HCT116 (cell line): ENCODE measurements at regions not wholly inside any gene's neighbourhood (a gene's known extent, or its start where the extent isn't known, plus 50 kb on each side); places are given as distances from the start of the nearest gene placed in this dataset.
"Not testable (repeated sequence)": the region's sequence is repeated elsewhere in the genome, so short reads cannot be mapped to it uniquely, and the experiment has no call there.

Source experiments
- CEBPB ChIP-seq: IDR thresholded peaks from 2 replicates; pipeline ENCODE4 v1.6.1; 2012; ENCODE audit warnings: low read depth
- CTCF ChIP-seq, 3 experiments: fragments of 200-600 bp in 1 of 3; sonication (generic) in 1 of 3; IDR thresholded peaks in 2 of 3; conservative IDR thresholded peaks in 1 of 3; 2 replicates each; pipeline ENCODE4 v1.5.1; 2012 to 2017; ENCODE audit warnings: low read depth in 2 of 3, low read length in 2 of 3, antibody characterized with exemption in 1 of 3, borderline replicate concordance in 1 of 3, control low read depth in 1 of 3, mild to moderate bottlenecking in 1 of 3, mixed read lengths in 1 of 3, mixed run types in 1 of 3, moderate library complexity in 1 of 3; ENCODE audit not compliant: insufficient read depth in 1 of 3
- ELF1 ChIP-seq: IDR thresholded peaks from 2 replicates; pipeline ENCODE4 v1.6.1; 2012; ENCODE audit warnings: low read depth, borderline replicate concordance
- EZH2 ChIP-seq: fragments of 200-600 bp; sonication (generic); IDR thresholded peaks from 2 replicates; pipeline ENCODE4 v1.6.1; 2017; ENCODE audit warnings: antibody characterized with exemption, mixed run types
- FOSL1 ChIP-seq: IDR thresholded peaks from 2 replicates; pipeline ENCODE4 v1.6.1; 2012; ENCODE audit warnings: low read depth
- JUND ChIP-seq: IDR thresholded peaks from 2 replicates; pipeline ENCODE4 v1.6.1; 2012
- MAX ChIP-seq: IDR thresholded peaks from 2 replicates; pipeline ENCODE4 v1.6.1; 2012
- POLR2A ChIP-seq: IDR thresholded peaks from 2 replicates; pipeline ENCODE4 v1.7.0; 2011; ENCODE audit warnings: borderline replicate concordance; ENCODE audit not compliant: insufficient read depth, insufficient read length; ENCODE audit errors: extremely low read depth
- POLR2AphosphoS5 ChIP-seq: IDR thresholded peaks from 2 replicates; pipeline ENCODE4 v1.6.1; 2011; ENCODE audit warnings: mild to moderate bottlenecking, low read depth, low read length, moderate library complexity
- RAD21 ChIP-seq: IDR thresholded peaks from 2 replicates; pipeline ENCODE4 v1.6.1; 2012; ENCODE audit warnings: low read depth, mild to moderate bottlenecking
- SP1 ChIP-seq: IDR thresholded peaks from 2 replicates; pipeline ENCODE4 v1.6.1; 2012; ENCODE audit warnings: low read depth
- YY1 ChIP-seq: IDR thresholded peaks from 2 replicates; pipeline ENCODE4 v1.6.1; 2011; ENCODE audit warnings: low read length, low read depth, moderate library complexity, mild to moderate bottlenecking; ENCODE audit not compliant: insufficient replicate concordance; ENCODE audit errors: extremely low read depth
- ZNF274 ChIP-seq: fragments of 200-500 bp; sonication (Bioruptor generic); IDR thresholded peaks from 2 replicates; pipeline ENCODE4 v1.6.1; 2014; ENCODE audit warnings: mild to moderate bottlenecking, low read depth, low read length, inconsistent platforms
- TF ChIP-seq, protein P1 (sequence below): IDR thresholded peaks from 2 replicates; pipeline ENCODE4 v1.6.1; 2012; ENCODE audit warnings: low read depth

GRCh38 chr13:81340118-81341069 is 999.5 kb upstream of the SPRY2 start:
- TF ChIP-seq POLR2A; POLR2AphosphoS5; CTCF (IDR thresholded peaks at IDR 0.05 in 2 of 3, conservative IDR thresholded peaks at IDR 0.05 in 1 of 3; ENCODE audit: borderline replicate concordance in 1 of 3, insufficient read depth in 1 of 3, low read depth in 2 of 3, low read length in 2 of 3); ELF1; RAD21; ZNF274; MAX; EZH2; JUND; FOSL1; SP1; CEBPB; YY1: not testable (repeated sequence)
- TF ChIP-seq, protein P1, sequence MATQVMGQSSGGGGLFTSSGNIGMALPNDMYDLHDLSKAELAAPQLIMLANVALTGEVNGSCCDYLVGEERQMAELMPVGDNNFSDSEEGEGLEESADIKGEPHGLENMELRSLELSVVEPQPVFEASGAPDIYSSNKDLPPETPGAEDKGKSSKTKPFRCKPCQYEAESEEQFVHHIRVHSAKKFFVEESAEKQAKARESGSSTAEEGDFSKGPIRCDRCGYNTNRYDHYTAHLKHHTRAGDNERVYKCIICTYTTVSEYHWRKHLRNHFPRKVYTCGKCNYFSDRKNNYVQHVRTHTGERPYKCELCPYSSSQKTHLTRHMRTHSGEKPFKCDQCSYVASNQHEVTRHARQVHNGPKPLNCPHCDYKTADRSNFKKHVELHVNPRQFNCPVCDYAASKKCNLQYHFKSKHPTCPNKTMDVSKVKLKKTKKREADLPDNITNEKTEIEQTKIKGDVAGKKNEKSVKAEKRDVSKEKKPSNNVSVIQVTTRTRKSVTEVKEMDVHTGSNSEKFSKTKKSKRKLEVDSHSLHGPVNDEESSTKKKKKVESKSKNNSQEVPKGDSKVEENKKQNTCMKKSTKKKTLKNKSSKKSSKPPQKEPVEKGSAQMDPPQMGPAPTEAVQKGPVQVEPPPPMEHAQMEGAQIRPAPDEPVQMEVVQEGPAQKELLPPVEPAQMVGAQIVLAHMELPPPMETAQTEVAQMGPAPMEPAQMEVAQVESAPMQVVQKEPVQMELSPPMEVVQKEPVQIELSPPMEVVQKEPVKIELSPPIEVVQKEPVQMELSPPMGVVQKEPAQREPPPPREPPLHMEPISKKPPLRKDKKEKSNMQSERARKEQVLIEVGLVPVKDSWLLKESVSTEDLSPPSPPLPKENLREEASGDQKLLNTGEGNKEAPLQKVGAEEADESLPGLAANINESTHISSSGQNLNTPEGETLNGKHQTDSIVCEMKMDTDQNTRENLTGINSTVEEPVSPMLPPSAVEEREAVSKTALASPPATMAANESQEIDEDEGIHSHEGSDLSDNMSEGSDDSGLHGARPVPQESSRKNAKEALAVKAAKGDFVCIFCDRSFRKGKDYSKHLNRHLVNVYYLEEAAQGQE = not testable (repeated sequence)
